B cell (primary cell): ENCODE measurements at regions not wholly inside any gene's neighbourhood (a gene's known extent, or its start where the extent isn't known, plus 50 kb on each side); places are given as distances from the start of the nearest gene placed in this dataset.

ENCODE experiments used
- ATAC-seq: fragments of 200-7000 bp; cut with Tn5 transposase; one replicate; pipeline ENCODE4 v1.10.0; 2021; ENCODE audit warnings: low read depth, mild to moderate bottlenecking, moderate number of reproducible peaks, moderate library complexity
- CTCF ChIA-PET: fragments of 350-600 bp; sonication (Branson Sonifier 250); formaldehyde crosslinking; loops from one replicate; lab custom pipeline; 2021; ENCODE audit warnings: antibody characterized with exemption, inconsistent platforms; lab: Charles Lee
- POLR2A ChIA-PET: fragments of 350-600 bp; sonication (Branson Sonifier 250); formaldehyde crosslinking; loops from one replicate; lab custom pipeline; 2021; ENCODE audit warnings: antibody characterized with exemption; lab: Charles Lee
- DNase-seq: peaks from one replicate; pipeline ENCODE4 v3.0.0; 2013
- H2AFZ ChIP-seq: 2 replicates; pipeline ENCODE4 v1.6.1; 2012; ENCODE audit warnings: mild to moderate bottlenecking, low read depth, low read length; ENCODE audit not compliant: insufficient read depth, poor library complexity, severe bottlenecking
- H3K27ac ChIP-seq, 2 donors: 1 replicate in 1 of 2; 2 replicates in 1 of 2; pipeline ENCODE4 v1.5.1; 2012 to 2013; ENCODE audit warnings: low read length in 2 of 2, mild to moderate bottlenecking in 2 of 2, moderate library complexity in 1 of 2
- H3K27me3 ChIP-seq, 4 experiments: fragments of 200-600 bp in 1 of 4; sonication (generic) in 1 of 4; replicated peaks in 1 of 4; 1 replicate in 2 of 4; 2 replicates in 2 of 4; pipeline versions ENCODE4 v1.6.1 to v1.7.0; 2013 to 2016; ENCODE audit warnings: low read length in 3 of 4, mild to moderate bottlenecking in 2 of 4, mixed read lengths in 1 of 4, moderate library complexity in 1 of 4; ENCODE audit not compliant: insufficient read depth in 4 of 4, control insufficient read depth in 3 of 4; ENCODE audit errors: control extremely low read depth in 1 of 4
- H3K36me3 ChIP-seq, 2 experiments: replicated peaks in 1 of 2; 1 replicate in 1 of 2; 2 replicates in 1 of 2; pipeline versions ENCODE4 v1.6.1 to v1.7.1; 2013; ENCODE audit warnings: low read length in 1 of 2; ENCODE audit not compliant: insufficient read depth in 2 of 2, control insufficient read depth in 1 of 2; ENCODE audit errors: control extremely low read depth in 1 of 2, extremely low read depth in 1 of 2
- H3K4me1 ChIP-seq, 2 donors: fragments of 200-600 bp in 1 of 2; sonication (generic) in 1 of 2; 1 replicate in 1 of 2; 2 replicates in 1 of 2; pipeline versions ENCODE4 v1.5.1 to v1.6.1; 2013 to 2017; ENCODE audit warnings: low read length in 2 of 2; ENCODE audit not compliant: control insufficient read depth in 2 of 2, insufficient read depth in 2 of 2
- H3K4me2 ChIP-seq: replicated peaks from 2 replicates; pipeline ENCODE3; 2012; ENCODE audit warnings: mild to moderate bottlenecking, low read depth, low read length; ENCODE audit not compliant: poor library complexity, severe bottlenecking
- H3K4me3 ChIP-seq, 5 experiments: fragments of 200-600 bp in 1 of 5; sonication (generic) in 1 of 5; 1 replicate in 3 of 5; 2 replicates in 2 of 5; pipeline versions ENCODE4 v1.5.1 to v1.7.0; 2011 to 2016; ENCODE audit warnings: low read length in 4 of 5, mild to moderate bottlenecking in 4 of 5, low read depth in 2 of 5, control low read depth in 1 of 5, moderate library complexity in 1 of 5; ENCODE audit not compliant: insufficient read depth in 1 of 5; ENCODE audit errors: control extremely low read depth in 1 of 5, extremely low read depth in 1 of 5
- H3K79me2 ChIP-seq: fragments of 200-600 bp; sonication (generic); one replicate; pipeline ENCODE4 v1.6.0; 2016; ENCODE audit warnings: low read length; ENCODE audit not compliant: control insufficient read depth, insufficient read depth
- H3K9ac ChIP-seq: fragments of 200-600 bp; sonication (generic); 2 replicates; pipeline ENCODE4 v1.6.1; 2017; ENCODE audit warnings: mild to moderate bottlenecking, low read length, moderate library complexity
- H3K9me3 ChIP-seq, 3 donors: one replicate each; pipeline versions ENCODE4 v1.6.1 to v1.7.1; 2013; ENCODE audit warnings: low read length in 2 of 3; ENCODE audit not compliant: control insufficient read depth in 2 of 3, insufficient read depth in 1 of 3; ENCODE audit errors: control extremely low read depth in 1 of 3
- H4K20me1 ChIP-seq: 2 replicates; pipeline ENCODE4 v1.6.0; 2012; ENCODE audit warnings: mild to moderate bottlenecking, low read length; ENCODE audit not compliant: insufficient read depth, control insufficient read depth, poor library complexity, severe bottlenecking
- H3K27ac Mint-ChIP-seq: one replicate; pipeline ENCODE4 v1.8.0; 2021; ENCODE audit warnings: mixed read lengths
- H3K27me3 Mint-ChIP-seq: one replicate; pipeline ENCODE4 v1.8.0; 2021; ENCODE audit warnings: mixed read lengths
- H3K4me1 Mint-ChIP-seq: one replicate; pipeline ENCODE4 v1.8.0; 2021; ENCODE audit warnings: mixed read lengths
- H3K4me3 Mint-ChIP-seq: one replicate; pipeline ENCODE4 v1.8.0; 2021; ENCODE audit warnings: mixed read lengths
- H3K9me3 Mint-ChIP-seq: one replicate; pipeline ENCODE4 v1.8.0; 2022; ENCODE audit warnings: mixed read lengths; ENCODE audit not compliant: insufficient read depth
- CTCF ChIP-seq: fragments of 200-600 bp; IDR thresholded peaks from one replicate; pipeline ENCODE4 v1.8.0; 2022; ENCODE audit warnings: antibody characterized with exemption, mild to moderate bottlenecking
- EZH2 ChIP-seq: IDR thresholded peaks from 2 replicates; pipeline ENCODE4 v1.6.1; 2012; ENCODE audit warnings: borderline replicate concordance, low read depth, mild to moderate bottlenecking, moderate library complexity, low read length; ENCODE audit not compliant: insufficient read depth, poor library complexity, severe bottlenecking
- WGBS: methylation state at CpG from one replicate; pipeline ENCODE4 v1.1.5; 2013; ENCODE audit warnings: missing lambda C conversion rate; ENCODE audit not compliant: insufficient coverage; 5-methylcytosine and 5-hydroxymethylcytosine counted together
- intact Hi-C: fragments of 100-400 bp; cut with micrococcal nuclease; formaldehyde crosslinking; loops from one replicate; pipeline ENCODE4 v1.10.0; 2022

GRCh38 chr2:129661935-129662334 is 317.5 kb upstream of the RAB6C start:
- Histone ChIP-seq H3K27ac (no peak overlapping the region), H2AFZ (no peak overlapping the region), H4K20me1 (no peaks in the 10 kb centered on the region), H3K4me1 (no peaks in the 10 kb centered on the region), H3K9ac (no peak overlapping the region), H3K36me3 (no peaks in the 10 kb centered on the region), H3K4me3 (no peak overlapping the region), H3K27me3 (no peaks in the 10 kb centered on the region), H3K9me3 (peaks cover 0 to 5% (median 4%) of the 10 kb centered on the region in 3 donors), H3K4me2 (no peak overlapping the region), H3K79me2 (no peaks in the 10 kb centered on the region)
- Mint-ChIP-seq H3K9me3 (no peaks in the 10 kb centered on the region), H3K4me3 (no peak overlapping the region), H3K4me1 (no peaks in the 10 kb centered on the region), H3K27me3 (peaks cover 10% of the 10 kb centered on the region), H3K27ac (no peak overlapping the region)
- CTCF ChIA-PET = interaction anchor here (0.6 kb wide), 1 partner anchor 69 kb away, joined by 3 read pairs; no protein-coding TSS in a partner anchor
- no peak for DNase-seq
- no peak for ATAC-seq
- POLR2A ChIA-PET = no interaction called here
- intact Hi-C loops = no loop called here
- WGBS = no CpG with 5 or more reads among the region's 1 CpG
- no peak for TF ChIP-seq CTCF

GRCh38 chr2:129667577-129667976 is 311.9 kb upstream of the RAB6C start:
- Histone ChIP-seq H3K27me3 (peaks cover 0 to 3% (median 0%) of the 10 kb centered on the region in 4 experiments), H4K20me1 (no peaks in the 10 kb centered on the region), H3K9me3 (peaks cover 0 to 3% (median 0%) of the 10 kb centered on the region in 3 donors), H3K9ac (no peak overlapping the region), H3K4me3 (no peak overlapping the region), H3K36me3 (no peaks in the 10 kb centered on the region), H2AFZ (no peak overlapping the region), H3K4me2 (no peak overlapping the region), H3K79me2 (no peaks in the 10 kb centered on the region), H3K27ac (no peak overlapping the region), H3K4me1 (no peaks in the 10 kb centered on the region)
- TF ChIP-seq EZH2 (no peak), CTCF (no peak)
- Mint-ChIP-seq H3K27me3 (peaks cover 2% of the 10 kb centered on the region), H3K4me1 (no peaks in the 10 kb centered on the region), H3K4me3 (no peak overlapping the region), H3K9me3 (no peaks in the 10 kb centered on the region), H3K27ac (no peak overlapping the region)
- no peak for DNase-seq
- ATAC-seq = no peak
- ChIA-PET CTCF (no interaction called here), POLR2A (no interaction called here)
- 100% methylated on average over 3 of the region's 4 CpGs for WGBS
- intact Hi-C loops = no loop called here
